Pancreas (tissue), 10 donors: ENCODE measurements at regions not wholly inside any gene's neighbourhood (a gene's known extent, or its start where the extent isn't known, plus 50 kb on each side); places are given as distances from the start of the nearest gene placed in this dataset.

Source experiments
- ATAC-seq, 4 donors: fragments of 200-7000 bp; cut with Tn5 transposase; one replicate each; pipeline versions ENCODE4 v1.8.0 to v1.9.1; 2020; ENCODE audit warnings: mild to moderate bottlenecking in 4 of 4, moderate library complexity in 4 of 4
- DNase-seq, 6 donors: peaks; one replicate each; pipeline ENCODE4 v3.0.0-alpha.2; 2020
- FAIRE-seq: peaks from 2 replicates; lab custom pipeline; 2012; peaks lifted over from hg19 to GRCh38; lab: Jason Lieb, UNC
- H3K27ac ChIP-seq, 4 donors: fragments of 200-600 bp; sonication (generic); 1 replicate in 3 of 4; 2 replicates in 1 of 4; pipeline versions ENCODE4 v1.5.0 to v1.8.0; 2020
- H3K27me3 ChIP-seq, 4 donors: fragments of 200-600 bp; one replicate each; pipeline ENCODE4 v1.8.0; 2021
- H3K36me3 ChIP-seq, 3 donors: fragments of 200-600 bp; sonication (generic) in 1 of 3; one replicate each; pipeline versions ENCODE4 v1.5.0 to v1.8.0; 2020 to 2021
- H3K4me1 ChIP-seq, 3 donors: fragments of 200-600 bp; one replicate each; pipeline ENCODE4 v1.8.0; 2021
- H3K4me3 ChIP-seq, 4 donors: fragments of 200-600 bp; sonication (generic) in 2 of 4; one replicate each; pipeline versions ENCODE4 v1.5.0 to v1.8.0; 2020 to 2021
- H3K9me3 ChIP-seq, 4 donors: fragments of 200-600 bp; one replicate each; pipeline ENCODE4 v1.8.0; 2021
- WGBS, 2 donors: extraction: QIAGEN DNeasy Blood & Tissue Kit; methylation state at CpG; one replicate each; pipeline ENCODE4 v1.1.7; 2013; 5-methylcytosine and 5-hydroxymethylcytosine counted together
- intact Hi-C, 3 donors: fragments of 100-400 bp; cut with DNase I; formaldehyde crosslinking; loops; one replicate each; pipeline versions ENCODE4 v1.11.1 to v1.14.2; 2022
- TF ChIP-seq, protein P1 (sequence below), 4 donors: fragments of 200-600 bp; sonication (generic) in 3 of 4; IDR thresholded peaks; one replicate each; pipeline versions ENCODE4 v1.5.0 to v1.8.0; 2021; ENCODE audit warnings: antibody characterized with exemption in 4 of 4
- donor health status: healthy with polysubstance abuse.
- donor health status: DM: no; HTN: no; CAD: no; lungs with moderate emphysema.
- donor health status: DM: no; HTN: no; CAD: no.
- donor health status: control.
- donor health status: control.
- donor health status: Bipolar disorder and iron deficiency.
- donor health status: DM: yes; HTN: yes; CAD: no.
- donor health status: DM: no; HTN: no; CAD: no.
- donor health status: DM: no; HTN: no; CAD: no.
- donor health status: DM: yes; HTN: yes; CAD: no.

DNA sequence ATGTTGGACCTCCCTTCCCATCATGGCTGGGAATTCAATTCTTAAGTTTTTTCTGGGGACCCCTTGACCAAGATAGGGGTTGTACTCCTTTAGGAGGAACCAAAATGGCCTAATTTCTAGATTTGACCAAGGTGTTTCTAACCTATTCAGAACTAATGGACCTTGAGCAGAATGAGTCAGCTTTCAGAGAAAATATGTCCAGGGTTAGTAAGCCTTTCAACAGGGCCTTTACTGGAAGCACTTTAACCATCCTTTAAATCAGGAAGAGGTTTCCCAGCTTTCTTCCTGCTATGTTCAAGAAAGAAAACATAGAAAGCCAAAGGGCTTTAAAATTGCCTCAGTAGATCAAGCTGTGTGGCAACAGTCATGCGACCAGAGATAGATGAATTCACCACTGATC lies 1184.9 kb upstream of the ACVR2A start:
- no peak for ATAC-seq
- no peaks in the 10 kb centered on the region for H3K9me3 ChIP-seq
- H3K36me3 ChIP-seq: no peaks in the 10 kb centered on the region
- H3K27ac ChIP-seq: no peak overlapping the region
- no peak for DNase-seq
- 76 to 80% methylated on average over 1 of the region's 1 CpG for WGBS, 2 donors
- intact Hi-C loops: no loop called here
- no peak overlapping the region for H3K4me3 ChIP-seq
- H3K4me1 ChIP-seq: no peaks in the 10 kb centered on the region
- TF ChIP-seq, protein P1, sequence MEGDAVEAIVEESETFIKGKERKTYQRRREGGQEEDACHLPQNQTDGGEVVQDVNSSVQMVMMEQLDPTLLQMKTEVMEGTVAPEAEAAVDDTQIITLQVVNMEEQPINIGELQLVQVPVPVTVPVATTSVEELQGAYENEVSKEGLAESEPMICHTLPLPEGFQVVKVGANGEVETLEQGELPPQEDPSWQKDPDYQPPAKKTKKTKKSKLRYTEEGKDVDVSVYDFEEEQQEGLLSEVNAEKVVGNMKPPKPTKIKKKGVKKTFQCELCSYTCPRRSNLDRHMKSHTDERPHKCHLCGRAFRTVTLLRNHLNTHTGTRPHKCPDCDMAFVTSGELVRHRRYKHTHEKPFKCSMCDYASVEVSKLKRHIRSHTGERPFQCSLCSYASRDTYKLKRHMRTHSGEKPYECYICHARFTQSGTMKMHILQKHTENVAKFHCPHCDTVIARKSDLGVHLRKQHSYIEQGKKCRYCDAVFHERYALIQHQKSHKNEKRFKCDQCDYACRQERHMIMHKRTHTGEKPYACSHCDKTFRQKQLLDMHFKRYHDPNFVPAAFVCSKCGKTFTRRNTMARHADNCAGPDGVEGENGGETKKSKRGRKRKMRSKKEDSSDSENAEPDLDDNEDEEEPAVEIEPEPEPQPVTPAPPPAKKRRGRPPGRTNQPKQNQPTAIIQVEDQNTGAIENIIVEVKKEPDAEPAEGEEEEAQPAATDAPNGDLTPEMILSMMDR (IDR thresholded peaks at IDR 0.05): no peak
- no peaks in the 10 kb centered on the region for H3K27me3 ChIP-seq
- FAIRE-seq: no peak

DNA sequence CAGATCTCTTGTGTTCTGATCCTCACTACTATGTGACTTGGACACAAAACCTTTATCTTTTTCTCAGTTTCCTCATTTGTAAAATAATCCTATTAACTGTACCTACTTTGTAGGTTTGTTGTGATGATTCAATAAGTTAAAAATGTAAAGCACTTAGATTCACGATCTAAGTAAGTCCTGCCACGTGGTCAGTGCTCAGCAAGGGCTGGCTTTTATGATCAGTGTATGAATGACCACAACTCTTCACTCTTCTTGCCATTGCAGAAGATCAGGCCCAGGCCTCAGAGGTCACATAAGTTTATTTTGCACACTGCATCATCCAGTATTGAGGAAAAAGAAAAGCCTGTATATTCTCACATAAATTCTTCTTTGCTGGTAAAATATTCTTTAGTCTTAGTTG lies 1192.5 kb upstream of the ACVR2A start:
- ATAC-seq (no peak), FAIRE-seq (no peak), DNase-seq (no peak)
- H3K4me3 ChIP-seq: no peak overlapping the region
- no peak overlapping the region for H3K27ac ChIP-seq
- no peaks in the 10 kb centered on the region for H3K27me3 ChIP-seq
- H3K9me3 ChIP-seq: no peaks in the 10 kb centered on the region
- 51 to 74% methylated on average over 2 of the region's 2 CpGs for WGBS, 2 donors
- H3K4me1 ChIP-seq: no peaks in the 10 kb centered on the region
- H3K36me3 ChIP-seq: no peaks in the 10 kb centered on the region
- TF ChIP-seq, protein P1 (IDR thresholded peaks at IDR 0.05): no peak
- intact Hi-C loops: no loop called here

DNA sequence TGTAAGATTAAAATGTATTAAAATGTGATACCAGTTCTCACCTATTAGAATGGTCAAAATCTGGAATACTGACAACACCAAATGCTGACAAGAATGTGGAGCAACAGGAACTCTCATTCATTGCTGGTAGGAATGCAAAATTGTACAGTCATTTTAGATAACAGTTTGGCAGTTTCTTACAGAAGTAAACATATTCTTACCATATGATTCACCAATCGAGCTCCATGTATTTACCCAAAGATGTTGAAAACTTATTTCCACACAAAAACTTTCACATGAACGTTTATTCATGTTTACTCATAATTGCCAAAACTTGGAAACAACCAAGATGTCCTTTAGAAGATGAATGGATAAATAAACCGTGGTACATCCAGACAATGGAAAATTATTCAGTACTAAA lies 1193.5 kb upstream of the ACVR2A start:
- no peaks in the 10 kb centered on the region for H3K9me3 ChIP-seq
- no peak for ATAC-seq
- no peak for FAIRE-seq

DNA sequence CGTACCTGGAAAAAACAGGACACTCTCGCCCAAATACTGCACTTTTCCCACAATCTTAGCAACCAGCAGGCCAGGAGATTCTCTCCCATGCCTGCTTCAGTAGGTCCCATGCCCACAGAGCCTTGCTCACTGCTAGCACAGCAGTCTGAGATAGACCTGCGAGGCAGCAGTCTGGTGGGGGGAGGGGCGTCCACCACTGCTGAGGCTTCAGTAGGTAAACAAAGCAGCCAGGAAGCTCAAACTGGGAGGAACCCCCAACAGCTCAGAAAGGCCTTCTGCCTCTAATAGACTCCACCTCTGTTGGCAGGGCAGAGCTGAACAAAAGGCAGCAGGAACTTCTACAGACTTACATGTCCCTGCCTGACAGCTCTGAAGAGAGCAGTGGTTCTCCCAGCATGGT lies 1202.8 kb upstream of the ACVR2A start:
- Histone ChIP-seq H3K36me3 (no peaks in the 10 kb centered on the region), H3K27ac (no peak overlapping the region), H3K4me3 (no peak overlapping the region), H3K27me3 (no peaks in the 10 kb centered on the region), H3K4me1 (no peaks in the 10 kb centered on the region), H3K9me3 (no peaks in the 10 kb centered on the region)
- TF ChIP-seq, protein P1 (IDR thresholded peaks at IDR 0.05): no peak
- ATAC-seq (no peak), FAIRE-seq (no peak), DNase-seq (peak in 1 of 6 donors; percentile 10)
- 52 to 56% methylated on average over 4 of the region's 4 CpGs for WGBS, 2 donors
- intact Hi-C loops: no loop called here

More for the DNA sequence above, 1193.5 kb upstream of the ACVR2A start:
- H3K4me3 ChIP-seq: no peak overlapping the region
- DNase-seq: no peak
- TF ChIP-seq, protein P1 (IDR thresholded peaks at IDR 0.05): no peak
- intact Hi-C loops: no loop called here
- H3K36me3 ChIP-seq: no peaks in the 10 kb centered on the region
- no peaks in the 10 kb centered on the region for H3K27me3 ChIP-seq
- no peaks in the 10 kb centered on the region for H3K4me1 ChIP-seq
- 44 to 56% methylated on average over 3 of the region's 3 CpGs for WGBS, 2 donors
- H3K27ac ChIP-seq: no peak overlapping the region

DNA sequence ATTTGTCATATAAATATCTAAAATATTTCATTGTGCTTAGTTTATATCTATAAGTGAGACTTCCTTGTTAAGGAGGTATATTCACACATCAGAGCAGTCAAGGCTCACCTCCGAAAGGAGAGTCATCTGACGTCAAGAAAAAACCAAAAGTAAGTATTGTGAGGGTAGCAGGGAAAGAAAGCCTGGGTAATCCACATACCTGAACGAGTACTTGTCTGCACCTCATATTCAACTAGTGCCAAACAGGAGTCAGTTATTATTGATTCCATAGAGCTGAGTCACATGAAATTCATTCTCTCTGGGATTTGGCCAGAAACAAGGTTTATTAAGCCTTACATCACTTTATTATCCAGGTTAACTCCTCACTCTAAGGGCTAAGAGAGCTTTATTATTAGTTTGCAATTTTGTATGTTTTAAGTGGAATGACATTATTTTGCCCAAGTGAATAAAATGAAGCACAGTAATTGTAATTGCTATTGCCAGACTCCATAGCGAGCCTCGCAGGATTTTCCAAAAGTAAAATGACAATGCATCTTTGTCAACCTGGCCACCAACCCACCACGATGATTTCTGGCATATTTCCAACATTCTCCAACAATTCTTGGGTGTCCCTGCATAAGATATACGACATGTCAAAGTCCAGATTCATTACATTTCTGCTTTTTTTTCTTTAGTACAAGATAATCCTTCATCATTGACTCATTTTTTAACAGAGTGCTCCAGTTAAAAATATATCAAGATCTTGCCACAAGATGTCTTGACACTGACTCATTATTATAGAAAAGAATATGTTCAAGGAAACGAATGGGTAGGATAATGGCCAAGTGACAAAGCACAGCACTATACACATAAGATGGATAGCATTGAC lies 1210.4 kb upstream of the ACVR2A start:
- 44 to 53% methylated on average over 8 of the region's 8 CpGs for WGBS, 2 donors
- Histone ChIP-seq H3K9me3 (no peaks in the 10 kb centered on the region), H3K27ac (no peak overlapping the region), H3K36me3 (no peaks in the 10 kb centered on the region), H3K4me3 (no peak overlapping the region), H3K27me3 (no peaks in the 10 kb centered on the region), H3K4me1 (no peaks in the 10 kb centered on the region)
- FAIRE-seq (no peak), DNase-seq (no peak), ATAC-seq (no peak)
- TF ChIP-seq, protein P1 (IDR thresholded peaks at IDR 0.05): no peak
- intact Hi-C loops: no loop called here
